ENCODE measurements at regions not wholly inside any gene's neighbourhood (a gene's known extent, or its start where the extent isn't known, plus 50 kb on each side); places are given as distances from the start of the nearest gene placed in this dataset.

GRCh38 chr5:3794611-3795010, 199.0 kb downstream of the IRX1 start:
- CTCF ChIA-PET (ENCODE audit: unreplicated experiment) = no interaction called here

GRCh38 chr5:3796736-3797135, 201.1 kb downstream of the IRX1 start:
- no peaks in the 10 kb centered on the region for H3K36me3 ChIP-seq (ENCODE audit: insufficient read depth, low read length)
- H3K27ac ChIP-seq (ENCODE audit: low read depth, low read length, poor library complexity, severe bottlenecking) = no peak overlapping the region
- POLR2A ChIA-PET = interaction anchor here (0.7 kb wide), 1 partner anchor 253 kb away, joined by 3 read pairs; no protein-coding TSS in a partner anchor
- intact Hi-C loops (cut with micrococcal nuclease; ENCODE audit: unreplicated experiment) = no loop called here
- TF ChIP-seq EZH2phosphoT487 (IDR thresholded peaks at IDR 0.05; ENCODE audit: borderline replicate concordance, low read depth, low read length) (no peak), CTCF (conservative IDR thresholded peaks at IDR 0.05; ENCODE audit: low read length) (no peak)
- no peaks in the 10 kb centered on the region for H3K9me2 ChIP-seq (ENCODE audit: insufficient read depth, low read length)
- no peak for DNase-seq (ENCODE audit: low spot score)
- no peaks in the 10 kb centered on the region for H4K20me1 ChIP-seq (ENCODE audit: insufficient read depth, low read length)
- no peak overlapping the region for H2AFZ ChIP-seq (ENCODE audit: low read length)
- no peaks in the 10 kb centered on the region for H3K79me2 ChIP-seq (ENCODE audit: insufficient read depth, low read depth, low read length)
- H3K4me2 ChIP-seq (ENCODE audit: low read length) = no peak overlapping the region
- CTCF ChIA-PET (ENCODE audit: unreplicated experiment) = no interaction called here
- no peaks in the 10 kb centered on the region for H3K4me1 ChIP-seq (ENCODE audit: insufficient read depth, low read length, poor library complexity, severe bottlenecking)
- H3K4me3 ChIP-seq (ENCODE audit: low read depth, low read length, poor library complexity, severe bottlenecking) = no peak overlapping the region
- no peaks in the 10 kb centered on the region for H3K9me3 ChIP-seq (ENCODE audit: low read length)
- no TSS peak for BruUV-seq (replicated peaks)

More at GRCh38 chr5:3794611-3795010, 199.0 kb downstream of the IRX1 start:
- no peaks in the 10 kb centered on the region for H3K79me2 ChIP-seq (ENCODE audit: insufficient read depth, low read depth, low read length)
- no peaks in the 10 kb centered on the region for H3K4me1 ChIP-seq (ENCODE audit: insufficient read depth, low read length, poor library complexity, severe bottlenecking)
- no peaks in the 10 kb centered on the region for H3K9me3 ChIP-seq (ENCODE audit: low read length)
- H2AFZ ChIP-seq (ENCODE audit: low read length) = no peak overlapping the region
- no peak overlapping the region for H3K4me2 ChIP-seq (ENCODE audit: low read length)
- no peaks in the 10 kb centered on the region for H4K20me1 ChIP-seq (ENCODE audit: insufficient read depth, low read length)
- TF ChIP-seq EZH2phosphoT487 (IDR thresholded peaks at IDR 0.05; ENCODE audit: borderline replicate concordance, low read depth, low read length) (no peak), CTCF (conservative IDR thresholded peaks at IDR 0.05; ENCODE audit: low read length) (no peak)
- H3K9me2 ChIP-seq (ENCODE audit: insufficient read depth, low read length) = no peaks in the 10 kb centered on the region
- intact Hi-C loops (cut with micrococcal nuclease; ENCODE audit: unreplicated experiment) = no loop called here
- H3K4me3 ChIP-seq (ENCODE audit: low read depth, low read length, poor library complexity, severe bottlenecking) = no peak overlapping the region
- POLR2A ChIA-PET = no interaction called here
- DNase-seq (ENCODE audit: low spot score) = no peak
- H3K27ac ChIP-seq (ENCODE audit: low read depth, low read length, poor library complexity, severe bottlenecking) = no peak overlapping the region
- H3K36me3 ChIP-seq (ENCODE audit: insufficient read depth, low read length) = no peaks in the 10 kb centered on the region
- BruUV-seq (replicated peaks) = no TSS peak

GRCh38 chr5:3801967-3802366, 206.3 kb downstream of the IRX1 start:
- H3K9me2 ChIP-seq (ENCODE audit: insufficient read depth, low read length) = no peaks in the 10 kb centered on the region
- no peak for DNase-seq (ENCODE audit: low spot score)
- no TSS peak for BruUV-seq (replicated peaks)
- no peaks in the 10 kb centered on the region for H4K20me1 ChIP-seq (ENCODE audit: insufficient read depth, low read length)
- H3K36me3 ChIP-seq (ENCODE audit: insufficient read depth, low read length) = no peaks in the 10 kb centered on the region
- no peaks in the 10 kb centered on the region for H3K9me3 ChIP-seq (ENCODE audit: low read length)
- CTCF ChIA-PET (ENCODE audit: unreplicated experiment) = no interaction called here
- H3K4me3 ChIP-seq (ENCODE audit: low read depth, low read length, poor library complexity, severe bottlenecking) = no peak overlapping the region
- no peaks in the 10 kb centered on the region for H3K4me1 ChIP-seq (ENCODE audit: insufficient read depth, low read length, poor library complexity, severe bottlenecking)
- H2AFZ ChIP-seq (ENCODE audit: low read length) = no peak overlapping the region
- no peak for TF ChIP-seq CTCF (conservative IDR thresholded peaks at IDR 0.05; ENCODE audit: low read length)
- TF ChIP-seq EZH2phosphoT487 (IDR thresholded peaks at IDR 0.05; ENCODE audit: borderline replicate concordance, low read depth, low read length) = no peak
- no peaks in the 10 kb centered on the region for H3K79me2 ChIP-seq (ENCODE audit: insufficient read depth, low read depth, low read length)
- no peak overlapping the region for H3K27ac ChIP-seq (ENCODE audit: low read depth, low read length, poor library complexity, severe bottlenecking)
- H3K4me2 ChIP-seq (ENCODE audit: low read length) = no peak overlapping the region
- POLR2A ChIA-PET = no interaction called here
- intact Hi-C loops (cut with micrococcal nuclease; ENCODE audit: unreplicated experiment) = no loop called here

Measured in OCI-LY7 (cell line).